HL-60 (cell line): ENCODE measurements at regions not wholly inside any gene's neighbourhood (a gene's known extent, or its start where the extent isn't known, plus 50 kb on each side); places are given as distances from the start of the nearest gene placed in this dataset.

Experiments
- DNase-seq, 2 experiments: peaks; one replicate each; pipeline ENCODE4 v3.0.0-alpha.2; 2010 to 2020; ENCODE audit warnings: low read depth in 1 of 2, low spot score in 1 of 2
- H3K27ac ChIP-seq: fragments of 250-450 bp; sonication (Bioruptor Pico); replicated peaks from 2 replicates; pipeline ENCODE4 v1.5.1; 2020; ENCODE audit warnings: mild to moderate bottlenecking, moderate library complexity
- H3K27me3 ChIP-seq: fragments of 250-450 bp; sonication (Bioruptor Pico); 2 replicates; pipeline ENCODE4 v1.5.1; 2021; ENCODE audit warnings: mild to moderate bottlenecking, moderate library complexity; ENCODE audit not compliant: insufficient read depth, poor library complexity, severe bottlenecking
- H3K4me3 ChIP-seq: replicated peaks from 2 replicates; pipeline ENCODE4 v1.5.1; 2011; ENCODE audit warnings: mild to moderate bottlenecking, control low read depth, low read length; ENCODE audit not compliant: insufficient read depth
- GABPA ChIP-seq: IDR thresholded peaks from 2 replicates; pipeline ENCODE4 v1.6.1; 2012; ENCODE audit warnings: low read depth
- POLR2AphosphoS5 ChIP-seq: IDR thresholded peaks from 2 replicates; pipeline ENCODE4 v1.6.1; 2012; ENCODE audit warnings: low read depth
- SPI1 ChIP-seq: IDR thresholded peaks from 2 replicates; pipeline ENCODE4 v1.6.1; 2012; ENCODE audit warnings: low read depth, mild to moderate bottlenecking, borderline replicate concordance
- TF ChIP-seq, protein P1 (sequence below): IDR thresholded peaks from one replicate; pipeline ENCODE4 v1.5.1; 2011; ENCODE audit warnings: low read length, control low read depth, inconsistent platforms; ENCODE audit not compliant: insufficient read depth
- TF ChIP-seq, protein P2 (sequence below): IDR thresholded peaks from 2 replicates; pipeline ENCODE4 v1.6.1; 2012; ENCODE audit warnings: low read depth; ENCODE audit not compliant: insufficient replicate concordance

DNA sequence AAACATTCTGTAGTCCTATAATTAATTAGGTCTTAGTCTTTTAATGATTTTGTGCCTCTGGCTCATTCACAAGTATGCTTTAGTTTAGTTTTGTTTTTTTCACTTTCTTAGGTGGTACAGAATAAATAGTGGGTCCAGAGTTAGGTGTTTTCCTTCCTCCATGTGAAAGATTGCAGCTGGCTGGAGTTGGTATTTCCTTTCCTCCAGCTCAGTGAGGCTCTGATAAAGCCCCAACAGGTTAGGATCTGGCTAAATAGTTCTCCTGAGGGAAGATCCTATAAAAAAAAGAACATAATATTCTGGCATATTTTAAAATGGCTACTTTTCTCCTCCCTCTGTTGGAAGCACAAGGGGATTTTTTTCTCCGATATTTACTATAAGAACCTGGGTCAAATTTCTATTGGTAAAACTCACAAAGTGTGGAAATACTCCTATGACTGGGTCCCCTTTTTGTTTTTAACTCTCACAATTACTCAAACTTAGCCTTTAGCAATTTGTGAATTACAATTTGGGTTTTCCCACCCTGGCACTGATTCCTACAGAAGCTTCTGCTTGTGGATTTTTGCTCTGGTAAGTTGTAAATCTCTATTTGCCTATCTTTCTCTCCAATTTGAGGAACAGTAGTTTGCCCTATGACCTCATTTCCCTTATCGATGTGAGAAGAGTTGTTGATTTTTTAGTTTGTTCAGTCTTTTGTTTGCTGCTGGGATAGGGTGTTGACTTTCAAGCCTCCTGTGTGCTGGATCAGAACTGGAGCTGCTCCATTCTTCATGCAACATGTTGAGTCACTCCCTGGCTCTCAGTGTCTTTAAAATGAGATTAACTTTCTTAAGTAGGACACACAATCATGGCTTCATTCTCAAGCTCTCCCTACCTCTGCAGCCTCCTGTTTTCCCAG lies 500.9 kb downstream of the RNF144A start:
- no peak for TF ChIP-seq POLR2AphosphoS5
- no peak for TF ChIP-seq GABPA
- TF ChIP-seq, protein P1, sequence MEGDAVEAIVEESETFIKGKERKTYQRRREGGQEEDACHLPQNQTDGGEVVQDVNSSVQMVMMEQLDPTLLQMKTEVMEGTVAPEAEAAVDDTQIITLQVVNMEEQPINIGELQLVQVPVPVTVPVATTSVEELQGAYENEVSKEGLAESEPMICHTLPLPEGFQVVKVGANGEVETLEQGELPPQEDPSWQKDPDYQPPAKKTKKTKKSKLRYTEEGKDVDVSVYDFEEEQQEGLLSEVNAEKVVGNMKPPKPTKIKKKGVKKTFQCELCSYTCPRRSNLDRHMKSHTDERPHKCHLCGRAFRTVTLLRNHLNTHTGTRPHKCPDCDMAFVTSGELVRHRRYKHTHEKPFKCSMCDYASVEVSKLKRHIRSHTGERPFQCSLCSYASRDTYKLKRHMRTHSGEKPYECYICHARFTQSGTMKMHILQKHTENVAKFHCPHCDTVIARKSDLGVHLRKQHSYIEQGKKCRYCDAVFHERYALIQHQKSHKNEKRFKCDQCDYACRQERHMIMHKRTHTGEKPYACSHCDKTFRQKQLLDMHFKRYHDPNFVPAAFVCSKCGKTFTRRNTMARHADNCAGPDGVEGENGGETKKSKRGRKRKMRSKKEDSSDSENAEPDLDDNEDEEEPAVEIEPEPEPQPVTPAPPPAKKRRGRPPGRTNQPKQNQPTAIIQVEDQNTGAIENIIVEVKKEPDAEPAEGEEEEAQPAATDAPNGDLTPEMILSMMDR = no peak
- no peak for TF ChIP-seq SPI1
- TF ChIP-seq, protein P2, sequence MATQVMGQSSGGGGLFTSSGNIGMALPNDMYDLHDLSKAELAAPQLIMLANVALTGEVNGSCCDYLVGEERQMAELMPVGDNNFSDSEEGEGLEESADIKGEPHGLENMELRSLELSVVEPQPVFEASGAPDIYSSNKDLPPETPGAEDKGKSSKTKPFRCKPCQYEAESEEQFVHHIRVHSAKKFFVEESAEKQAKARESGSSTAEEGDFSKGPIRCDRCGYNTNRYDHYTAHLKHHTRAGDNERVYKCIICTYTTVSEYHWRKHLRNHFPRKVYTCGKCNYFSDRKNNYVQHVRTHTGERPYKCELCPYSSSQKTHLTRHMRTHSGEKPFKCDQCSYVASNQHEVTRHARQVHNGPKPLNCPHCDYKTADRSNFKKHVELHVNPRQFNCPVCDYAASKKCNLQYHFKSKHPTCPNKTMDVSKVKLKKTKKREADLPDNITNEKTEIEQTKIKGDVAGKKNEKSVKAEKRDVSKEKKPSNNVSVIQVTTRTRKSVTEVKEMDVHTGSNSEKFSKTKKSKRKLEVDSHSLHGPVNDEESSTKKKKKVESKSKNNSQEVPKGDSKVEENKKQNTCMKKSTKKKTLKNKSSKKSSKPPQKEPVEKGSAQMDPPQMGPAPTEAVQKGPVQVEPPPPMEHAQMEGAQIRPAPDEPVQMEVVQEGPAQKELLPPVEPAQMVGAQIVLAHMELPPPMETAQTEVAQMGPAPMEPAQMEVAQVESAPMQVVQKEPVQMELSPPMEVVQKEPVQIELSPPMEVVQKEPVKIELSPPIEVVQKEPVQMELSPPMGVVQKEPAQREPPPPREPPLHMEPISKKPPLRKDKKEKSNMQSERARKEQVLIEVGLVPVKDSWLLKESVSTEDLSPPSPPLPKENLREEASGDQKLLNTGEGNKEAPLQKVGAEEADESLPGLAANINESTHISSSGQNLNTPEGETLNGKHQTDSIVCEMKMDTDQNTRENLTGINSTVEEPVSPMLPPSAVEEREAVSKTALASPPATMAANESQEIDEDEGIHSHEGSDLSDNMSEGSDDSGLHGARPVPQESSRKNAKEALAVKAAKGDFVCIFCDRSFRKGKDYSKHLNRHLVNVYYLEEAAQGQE = no peak
- Histone ChIP-seq H3K4me3 (no peak overlapping the region), H3K27ac (no peak overlapping the region), H3K27me3 (peaks cover 5% of the 10 kb centered on the region)
- no peak for DNase-seq

DNA sequence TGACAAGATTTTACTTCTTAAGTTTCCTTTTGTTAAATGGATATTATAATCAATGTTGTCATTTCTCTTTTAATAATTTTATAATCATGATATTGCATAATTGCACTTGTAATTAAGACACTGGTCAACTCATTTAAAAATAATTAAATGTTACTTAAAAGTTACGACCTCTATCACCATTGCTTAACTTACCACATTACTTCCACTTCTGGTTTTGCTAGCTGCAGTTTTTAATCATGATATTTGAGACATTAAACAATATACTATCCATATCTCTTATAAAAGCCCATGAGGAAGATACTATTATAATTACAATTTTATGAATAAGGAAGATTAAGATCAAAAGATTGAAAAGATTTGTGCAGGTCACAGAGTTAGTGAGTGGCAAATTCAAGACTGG lies 502.0 kb downstream of the RNF144A start:
- DNase-seq = no peak
- H3K27ac ChIP-seq = no peak overlapping the region
- no peak overlapping the region for H3K4me3 ChIP-seq
- peaks cover 5% of the 10 kb centered on the region for H3K27me3 ChIP-seq
- TF ChIP-seq, protein P2 = no peak
- TF ChIP-seq POLR2AphosphoS5 (no peak), GABPA (no peak), SPI1 (no peak)
- TF ChIP-seq, protein P1 = no peak

DNA sequence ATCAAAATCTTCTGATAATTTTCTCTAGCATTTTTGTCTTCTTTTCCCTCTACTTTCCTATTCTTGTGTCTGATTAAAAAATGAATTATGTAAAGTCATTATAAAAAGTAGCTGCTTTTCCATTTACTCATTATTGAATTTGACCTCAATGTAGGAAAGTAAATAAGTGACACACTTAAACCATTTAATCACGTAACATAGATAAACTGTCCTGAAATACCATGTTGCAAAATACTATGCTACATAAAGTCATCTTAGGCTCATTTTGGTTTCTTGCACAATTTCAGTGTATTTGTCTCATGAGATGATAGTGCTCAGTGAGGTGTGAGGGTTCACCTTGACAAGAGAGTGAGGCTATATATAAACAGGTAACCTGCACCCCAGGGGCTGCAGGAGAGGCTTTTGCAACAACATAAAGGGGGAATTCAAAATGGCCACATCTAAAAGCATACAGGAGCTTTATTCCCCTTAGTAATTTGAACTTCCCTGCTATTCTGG lies 502.7 kb downstream of the RNF144A start:
- no peak overlapping the region for H3K27ac ChIP-seq
- peak in 1 of 2 experiments; percentile 45 for DNase-seq

More for the DNA sequence above, 502.7 kb downstream of the RNF144A start:
- TF ChIP-seq SPI1 (no peak), GABPA (no peak), POLR2AphosphoS5 (no peak)
- TF ChIP-seq, protein P2 = no peak
- TF ChIP-seq, protein P1 = no peak
- H3K4me3 ChIP-seq = no peak overlapping the region
- H3K27me3 ChIP-seq = peaks cover 5% of the 10 kb centered on the region
